Panc1 (cell line): ENCODE measurements at regions not wholly inside any gene's neighbourhood (a gene's known extent, or its start where the extent isn't known, plus 50 kb on each side); places are given as distances from the start of the nearest gene placed in this dataset.

Source experiments
- ATAC-seq: fragments of 200-7000 bp; cut with Tn5 transposase; 2 replicates; pipeline ENCODE4 v1.9.1; 2020; ENCODE audit warnings: mild to moderate bottlenecking, moderate library complexity
- BruUV-seq: library from RNA; stranded (reverse); fragments of 400-500 nt; replicated peaks from 2 replicates; lab custom pipeline; 2021; lab: Mats Ljungman, UMichigan
- CTCF ChIA-PET: fragments of 300-600 bp; sonication (Branson Sonifier 250); formaldehyde crosslinking; loops from one replicate; lab custom pipeline; 2022; ENCODE audit warnings: antibody characterized with exemption; lab: Charles Lee
- POLR2A ChIA-PET: fragments of 300-600 bp; sonication (Branson Sonifier 250); formaldehyde crosslinking; loops from one replicate; lab custom pipeline; 2022; ENCODE audit warnings: antibody characterized with exemption; lab: Charles Lee
- DNase-seq: peaks from one replicate; pipeline ENCODE4 v3.0.0-alpha.2; 2010; ENCODE audit warnings: low read depth, low spot score
- H3K27ac ChIP-seq: 2 replicates; pipeline ENCODE4 v1.5.1; 2011; ENCODE audit warnings: mild to moderate bottlenecking, low read length, inconsistent platforms
- H3K27me3 ChIP-seq: fragments of 200-500 bp; sonication (Bioruptor generic); 2 replicates; pipeline ENCODE4 v1.6.0; 2014; ENCODE audit warnings: low read length, inconsistent platforms; ENCODE audit not compliant: control insufficient read depth, insufficient read depth
- H3K36me3 ChIP-seq: fragments of 200-500 bp; sonication (Bioruptor generic); 2 replicates; pipeline ENCODE4 v1.5.1; 2014; ENCODE audit warnings: inconsistent platforms, mild to moderate bottlenecking, low read length, moderate library complexity; ENCODE audit not compliant: control insufficient read depth, insufficient read depth
- H3K4me1 ChIP-seq: 2 replicates; pipeline ENCODE4 v1.5.1; 2011; ENCODE audit warnings: inconsistent platforms, mild to moderate bottlenecking, low read length, moderate library complexity; ENCODE audit not compliant: control insufficient read depth, insufficient read depth
- H3K4me3 ChIP-seq, 2 experiments: 2 replicates each; pipeline ENCODE4 v1.5.1; 2011 to 2012; ENCODE audit warnings: low read depth in 2 of 2, low read length in 2 of 2, mild to moderate bottlenecking in 2 of 2, inconsistent platforms in 1 of 2, moderate library complexity in 1 of 2
- H3K9me3 ChIP-seq: fragments of 200-500 bp; sonication (Bioruptor generic); 2 replicates; pipeline ENCODE4 v1.5.1; 2014; ENCODE audit warnings: low read depth, mild to moderate bottlenecking, inconsistent platforms, low read length, moderate library complexity; ENCODE audit not compliant: control insufficient read depth, insufficient read depth
- CTCF ChIP-seq: fragments of 450-650 bp; IDR thresholded peaks from 2 replicates; pipeline ENCODE4 v1.5.1; 2017; ENCODE audit warnings: mild to moderate bottlenecking
- POLR2AphosphoS5 ChIP-seq: IDR thresholded peaks from 2 replicates; pipeline ENCODE4 v1.6.1; 2012; ENCODE audit warnings: mild to moderate bottlenecking, low read depth, low read length, moderate library complexity
- REST ChIP-seq, 2 experiments: IDR thresholded peaks; 2 replicates each; pipeline ENCODE4 v1.6.1; 2011 to 2012; ENCODE audit warnings: low read depth in 2 of 2, control low read depth in 1 of 2, low read length in 1 of 2, mild to moderate bottlenecking in 1 of 2, moderate library complexity in 1 of 2; ENCODE audit not compliant: insufficient read depth in 1 of 2
- SIN3A ChIP-seq: IDR thresholded peaks from 2 replicates; pipeline ENCODE4 v1.6.1; 2012; ENCODE audit warnings: low read depth, mild to moderate bottlenecking, low read length, moderate library complexity, borderline replicate concordance; ENCODE audit not compliant: insufficient read depth
- TCF7L2 ChIP-seq: IDR thresholded peaks from 2 replicates; pipeline ENCODE4 v1.6.1; 2011; ENCODE audit warnings: mild to moderate bottlenecking, low read depth, low read length, inconsistent platforms
- in situ Hi-C: cut with HindIII; loops from 2 replicates; pipeline ENCODE4 v1.10.0; 2016; ENCODE audit warnings: low sequenced_read_pairs, low pct_unique_long_range_greater_than_20kb
- intact Hi-C: fragments of 100-400 bp; cut with micrococcal nuclease; formaldehyde crosslinking; loops from one replicate; pipeline ENCODE4 v1.10.0; 2022; ENCODE audit not compliant: unreplicated experiment

- POLR2A ChIA-PET: no interaction called here
- intact Hi-C loops: no loop called here
- no peaks in the 10 kb centered on the region for H3K27me3 ChIP-seq
- TF ChIP-seq CTCF (no peak), SIN3A (no peak), REST (IDR thresholded peaks at IDR 0.05; ENCODE audit: insufficient read depth in 1 of 2, low read depth in 2 of 2, low read length in 1 of 2) (no peak)
- H3K27ac ChIP-seq: no peak overlapping the region
- no peaks in the 10 kb centered on the region for H3K9me3 ChIP-seq
- in situ Hi-C loops: no loop called here
- no TSS peak for BruUV-seq
- no peak for ATAC-seq
- CTCF ChIA-PET: no interaction called here
- no peaks in the 10 kb centered on the region for H3K36me3 ChIP-seq
- H3K4me1 ChIP-seq: no peaks in the 10 kb centered on the region
- no peak overlapping the region for H3K4me3 ChIP-seq
- DNase-seq: no peak
These were observed 190.1 kb upstream of the SYT1 start for GRCh38 chr12:78674311-78675090.

GRCh38 chr12:78680596-78680995 is 184.0 kb upstream of the SYT1 start:
- H3K4me1 ChIP-seq: no peaks in the 10 kb centered on the region
- intact Hi-C loops (no loop called here), in situ Hi-C loops (no loop called here)
- ATAC-seq: no peak
- H3K9me3 ChIP-seq: no peaks in the 10 kb centered on the region
- ChIA-PET CTCF (no interaction called here), POLR2A (no interaction called here)
- no peak overlapping the region for H3K27ac ChIP-seq
- TF ChIP-seq POLR2AphosphoS5 (no peak), SIN3A (no peak), TCF7L2 (no peak), CTCF (no peak), REST (IDR thresholded peaks at IDR 0.05; ENCODE audit: insufficient read depth in 1 of 2, low read depth in 2 of 2, low read length in 1 of 2) (no peak)
- BruUV-seq: no TSS peak
- no peaks in the 10 kb centered on the region for H3K27me3 ChIP-seq
- H3K36me3 ChIP-seq: no peaks in the 10 kb centered on the region
- DNase-seq: no peak
- no peak overlapping the region for H3K4me3 ChIP-seq
